ENCODE measurements at regions not wholly inside any gene's neighbourhood (a gene's known extent, or its start where the extent isn't known, plus 50 kb on each side); places are given as distances from the start of the nearest gene placed in this dataset.

GRCh38 chr1:82801176-82801575 is 1000.4 kb downstream of the ADGRL2 start:
- H3K4me3 ChIP-seq = no peak overlapping the region
- TF ChIP-seq, protein P1, sequence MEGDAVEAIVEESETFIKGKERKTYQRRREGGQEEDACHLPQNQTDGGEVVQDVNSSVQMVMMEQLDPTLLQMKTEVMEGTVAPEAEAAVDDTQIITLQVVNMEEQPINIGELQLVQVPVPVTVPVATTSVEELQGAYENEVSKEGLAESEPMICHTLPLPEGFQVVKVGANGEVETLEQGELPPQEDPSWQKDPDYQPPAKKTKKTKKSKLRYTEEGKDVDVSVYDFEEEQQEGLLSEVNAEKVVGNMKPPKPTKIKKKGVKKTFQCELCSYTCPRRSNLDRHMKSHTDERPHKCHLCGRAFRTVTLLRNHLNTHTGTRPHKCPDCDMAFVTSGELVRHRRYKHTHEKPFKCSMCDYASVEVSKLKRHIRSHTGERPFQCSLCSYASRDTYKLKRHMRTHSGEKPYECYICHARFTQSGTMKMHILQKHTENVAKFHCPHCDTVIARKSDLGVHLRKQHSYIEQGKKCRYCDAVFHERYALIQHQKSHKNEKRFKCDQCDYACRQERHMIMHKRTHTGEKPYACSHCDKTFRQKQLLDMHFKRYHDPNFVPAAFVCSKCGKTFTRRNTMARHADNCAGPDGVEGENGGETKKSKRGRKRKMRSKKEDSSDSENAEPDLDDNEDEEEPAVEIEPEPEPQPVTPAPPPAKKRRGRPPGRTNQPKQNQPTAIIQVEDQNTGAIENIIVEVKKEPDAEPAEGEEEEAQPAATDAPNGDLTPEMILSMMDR (IDR thresholded peaks at IDR 0.05) = no peak
- no peak for TF ChIP-seq POLR2A (IDR thresholded peaks at IDR 0.05)
- H3K36me3 ChIP-seq = no peaks in the 10 kb centered on the region
- DNase-seq (no peak), ATAC-seq (no peak)
- WGBS, 4 donors = 81 to 89% (median 87%) methylated on average over 2 of the region's 2 CpGs
- no peak overlapping the region for H3K27ac ChIP-seq
- peaks cover 0 to 8% (median 0%) of the 10 kb centered on the region in 12 donors for H3K9me3 ChIP-seq
- no peaks in the 10 kb centered on the region for H3K4me1 ChIP-seq
- intact Hi-C loops (cut with DNase I) = no loop called here
- no peaks in the 10 kb centered on the region for H3K27me3 ChIP-seq

GRCh38 chr1:82800721-82801120 is 1000.0 kb downstream of the ADGRL2 start:
- H3K4me3 ChIP-seq = no peak overlapping the region
- no peak for DNase-seq

DNA sequence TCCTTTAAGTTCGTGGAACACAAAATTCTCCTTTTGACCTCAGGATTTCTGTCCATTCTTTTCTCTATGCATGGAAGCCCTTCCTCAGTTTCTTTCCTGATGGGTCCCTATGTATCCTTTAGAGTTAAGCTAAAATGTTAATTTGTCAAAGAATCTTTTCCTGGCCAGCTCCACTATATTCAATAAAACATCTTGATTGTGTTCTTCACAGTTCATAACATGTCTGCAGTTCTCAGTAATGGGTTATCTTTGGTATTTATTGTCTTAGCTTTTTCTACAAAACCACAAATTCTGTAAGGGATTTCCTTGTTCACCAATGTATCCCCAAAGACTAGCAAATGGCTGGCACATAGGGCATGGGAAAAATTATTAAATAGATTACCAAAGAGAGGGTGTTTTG is 998.5 kb downstream of the ADGRL2 start:
- peaks cover 0 to 8% (median 0%) of the 10 kb centered on the region in 12 donors for H3K9me3 ChIP-seq
- no peak overlapping the region for H3K27ac ChIP-seq
- H3K36me3 ChIP-seq = no peaks in the 10 kb centered on the region
- H3K27me3 ChIP-seq = no peaks in the 10 kb centered on the region
- WGBS, 4 donors = 63 to 98% (median 91%) methylated on average over 1 of the region's 1 CpG
- H3K4me3 ChIP-seq = no peak overlapping the region
- no peak for ATAC-seq
- DNase-seq = no peak
- TF ChIP-seq, protein P1 (IDR thresholded peaks at IDR 0.05) = no peak
- TF ChIP-seq POLR2A (IDR thresholded peaks at IDR 0.05) = no peak
- no peaks in the 10 kb centered on the region for H3K4me1 ChIP-seq
- intact Hi-C loops (cut with DNase I) = no loop called here

More at GRCh38 chr1:82800721-82801120, 1000.0 kb downstream of the ADGRL2 start:
- no peak overlapping the region for H3K27ac ChIP-seq
- H3K27me3 ChIP-seq = no peaks in the 10 kb centered on the region
- peaks cover 0 to 8% (median 0%) of the 10 kb centered on the region in 12 donors for H3K9me3 ChIP-seq
- intact Hi-C loops (cut with DNase I) = no loop called here
- no peak for ATAC-seq
- no peak for TF ChIP-seq POLR2A (IDR thresholded peaks at IDR 0.05)
- TF ChIP-seq, protein P1 (IDR thresholded peaks at IDR 0.05) = no peak
- WGBS, 4 donors = 82 to 87% (median 85%) methylated on average over 2 of the region's 2 CpGs
- no peaks in the 10 kb centered on the region for H3K4me1 ChIP-seq
- H3K36me3 ChIP-seq = no peaks in the 10 kb centered on the region

GRCh38 chr1:82795508-82796149 is 994.9 kb downstream of the ADGRL2 start:
- TF ChIP-seq, protein P1 (IDR thresholded peaks at IDR 0.05) = no peak
- no peak for TF ChIP-seq POLR2A (IDR thresholded peaks at IDR 0.05)
- Histone ChIP-seq H3K4me1 (no peaks in the 10 kb centered on the region), H3K9me3 (peaks cover 0 to 17% (median 5%) of the 10 kb centered on the region in 12 donors), H3K36me3 (no peaks in the 10 kb centered on the region), H3K27ac (no peak overlapping the region), H3K4me3 (no peak overlapping the region), H3K27me3 (no peaks in the 10 kb centered on the region)
- WGBS, 4 donors = 74 to 89% (median 84%) methylated on average over 3 of the region's 3 CpGs
- intact Hi-C loops (cut with DNase I) = no loop called here
- ATAC-seq (no peak), DNase-seq (no peak)
